ENCODE measurements at regions not wholly inside any gene's neighbourhood (a gene's known extent, or its start where the extent isn't known, plus 50 kb on each side); places are given as distances from the start of the nearest gene placed in this dataset.

DNA sequence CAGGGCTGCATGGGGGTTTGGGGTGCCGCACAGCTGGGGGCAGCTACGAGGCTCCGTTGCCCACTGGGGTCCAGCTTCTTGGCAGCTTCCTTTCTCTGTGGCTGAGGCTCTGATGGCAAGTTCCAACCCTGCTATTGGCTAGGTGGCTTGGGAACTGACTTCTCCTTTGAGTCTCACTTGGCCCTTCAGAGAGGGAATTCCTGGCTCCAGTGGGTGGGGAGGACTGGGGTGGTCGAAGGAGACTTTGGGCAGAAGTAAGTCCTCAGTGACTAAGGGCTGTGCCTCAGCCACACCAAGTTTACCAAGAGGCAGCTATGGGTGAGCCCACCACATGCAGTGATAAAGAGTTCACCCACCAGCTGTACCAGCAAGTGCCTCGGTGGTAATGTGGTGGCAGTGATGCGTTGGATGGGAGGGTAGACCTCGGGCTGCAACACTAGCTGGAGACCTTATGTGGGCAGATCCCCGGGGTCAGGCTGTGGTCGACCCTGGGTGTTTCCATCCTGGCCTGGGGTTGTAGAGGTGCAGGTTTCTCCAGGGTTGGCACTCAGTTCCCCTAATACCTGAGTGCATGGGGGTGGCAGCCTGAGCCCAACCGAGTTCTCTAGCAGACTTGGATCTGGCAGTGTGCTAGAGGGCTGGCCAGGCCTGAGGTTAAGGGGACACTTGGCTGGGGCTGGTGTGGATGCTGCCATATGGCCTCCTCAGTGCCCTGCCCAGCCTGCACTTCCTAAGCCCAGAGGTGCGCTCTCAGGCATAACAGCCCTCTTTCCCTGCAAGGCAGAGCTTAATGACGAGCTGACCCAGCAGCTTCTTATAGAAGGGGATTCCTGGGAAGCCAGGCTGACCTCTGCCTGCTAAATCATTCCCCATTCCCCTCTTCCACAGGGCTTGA, 197.0 kb upstream of the CADM1 start:
- no peaks in the 10 kb centered on the region for H3K79me2 ChIP-seq (replicated peaks; ENCODE audit: insufficient read depth, low read length)
- TF ChIP-seq EZH2 (IDR thresholded peaks at IDR 0.05; ENCODE audit: borderline replicate concordance, insufficient read depth, low read length, poor library complexity, severe bottlenecking) = no peak
- TF ChIP-seq EP300 (conservative IDR thresholded peaks at IDR 0.05; ENCODE audit: poor library complexity, severe bottlenecking) = no peak
- TF ChIP-seq, protein P1, sequence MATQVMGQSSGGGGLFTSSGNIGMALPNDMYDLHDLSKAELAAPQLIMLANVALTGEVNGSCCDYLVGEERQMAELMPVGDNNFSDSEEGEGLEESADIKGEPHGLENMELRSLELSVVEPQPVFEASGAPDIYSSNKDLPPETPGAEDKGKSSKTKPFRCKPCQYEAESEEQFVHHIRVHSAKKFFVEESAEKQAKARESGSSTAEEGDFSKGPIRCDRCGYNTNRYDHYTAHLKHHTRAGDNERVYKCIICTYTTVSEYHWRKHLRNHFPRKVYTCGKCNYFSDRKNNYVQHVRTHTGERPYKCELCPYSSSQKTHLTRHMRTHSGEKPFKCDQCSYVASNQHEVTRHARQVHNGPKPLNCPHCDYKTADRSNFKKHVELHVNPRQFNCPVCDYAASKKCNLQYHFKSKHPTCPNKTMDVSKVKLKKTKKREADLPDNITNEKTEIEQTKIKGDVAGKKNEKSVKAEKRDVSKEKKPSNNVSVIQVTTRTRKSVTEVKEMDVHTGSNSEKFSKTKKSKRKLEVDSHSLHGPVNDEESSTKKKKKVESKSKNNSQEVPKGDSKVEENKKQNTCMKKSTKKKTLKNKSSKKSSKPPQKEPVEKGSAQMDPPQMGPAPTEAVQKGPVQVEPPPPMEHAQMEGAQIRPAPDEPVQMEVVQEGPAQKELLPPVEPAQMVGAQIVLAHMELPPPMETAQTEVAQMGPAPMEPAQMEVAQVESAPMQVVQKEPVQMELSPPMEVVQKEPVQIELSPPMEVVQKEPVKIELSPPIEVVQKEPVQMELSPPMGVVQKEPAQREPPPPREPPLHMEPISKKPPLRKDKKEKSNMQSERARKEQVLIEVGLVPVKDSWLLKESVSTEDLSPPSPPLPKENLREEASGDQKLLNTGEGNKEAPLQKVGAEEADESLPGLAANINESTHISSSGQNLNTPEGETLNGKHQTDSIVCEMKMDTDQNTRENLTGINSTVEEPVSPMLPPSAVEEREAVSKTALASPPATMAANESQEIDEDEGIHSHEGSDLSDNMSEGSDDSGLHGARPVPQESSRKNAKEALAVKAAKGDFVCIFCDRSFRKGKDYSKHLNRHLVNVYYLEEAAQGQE (IDR thresholded peaks at IDR 0.05; ENCODE audit: borderline replicate concordance) = no peak
- TF ChIP-seq SMC3 (conservative IDR thresholded peaks at IDR 0.05; ENCODE audit: poor library complexity) = no peak
- no peak for TF ChIP-seq POLR2AphosphoS5 (IDR thresholded peaks at IDR 0.05)
- TF ChIP-seq CTCF (IDR thresholded peaks at IDR 0.05; ENCODE audit: poor library complexity, severe bottlenecking) = no peak
- no peak for TF ChIP-seq RAD21 (conservative IDR thresholded peaks at IDR 0.05)
- TF ChIP-seq TAF1 (IDR thresholded peaks at IDR 0.05; ENCODE audit: low read depth) = no peak
- TF ChIP-seq MXI1 (conservative IDR thresholded peaks at IDR 0.05; ENCODE audit: poor library complexity, severe bottlenecking) = no peak
- H3K9me2 ChIP-seq (ENCODE audit: insufficient read depth, low read length) = no peaks in the 10 kb centered on the region
- H3K4me2 ChIP-seq (ENCODE audit: low read length) = no peak overlapping the region
- no peaks in the 10 kb centered on the region for H3K9me3 ChIP-seq (ENCODE audit: low read length)
- H3K9ac ChIP-seq (ENCODE audit: low read length) = no peak overlapping the region
- H2AFZ ChIP-seq (ENCODE audit: low read depth, low read length) = no peak overlapping the region
- no peak overlapping the region for H3K27ac ChIP-seq (ENCODE audit: low read length)
- H3K4me3 ChIP-seq (ENCODE audit: low read length) = no peak overlapping the region
- H3K36me3 ChIP-seq (ENCODE audit: insufficient read depth, low read length) = no peaks in the 10 kb centered on the region
- H3K27me3 ChIP-seq (ENCODE audit: insufficient read depth, low read depth, low read length) = no peaks in the 10 kb centered on the region
- H3F3A ChIP-seq (ENCODE audit: insufficient read depth, low read length, poor library complexity, severe bottlenecking) = no peaks in the 10 kb centered on the region
- no peaks in the 10 kb centered on the region for H4K20me1 ChIP-seq (ENCODE audit: insufficient read depth)

GRCh38 chr11:115700496-115700895, 196.3 kb upstream of the CADM1 start:
- no peaks in the 10 kb centered on the region for H4K20me1 ChIP-seq (ENCODE audit: insufficient read depth)
- no peak overlapping the region for H3K4me2 ChIP-seq (ENCODE audit: low read length)
- no peak overlapping the region for H3K27ac ChIP-seq (ENCODE audit: low read length)

More at GRCh38 chr11:115700496-115700895, 196.3 kb upstream of the CADM1 start:
- Histone ChIP-seq H3K9me3 (ENCODE audit: low read length) (no peaks in the 10 kb centered on the region), H3K4me3 (ENCODE audit: low read length) (no peak overlapping the region), H3F3A (ENCODE audit: insufficient read depth, low read length, poor library complexity, severe bottlenecking) (no peaks in the 10 kb centered on the region), H3K9ac (ENCODE audit: low read length) (no peak overlapping the region), H3K9me2 (ENCODE audit: insufficient read depth, low read length) (no peaks in the 10 kb centered on the region), H3K79me2 (replicated peaks; ENCODE audit: insufficient read depth, low read length) (no peaks in the 10 kb centered on the region), H3K27me3 (ENCODE audit: insufficient read depth, low read depth, low read length) (no peaks in the 10 kb centered on the region), H3K36me3 (ENCODE audit: insufficient read depth, low read length) (no peaks in the 10 kb centered on the region), H2AFZ (ENCODE audit: low read depth, low read length) (no peak overlapping the region)
- TF ChIP-seq CTCF (IDR thresholded peaks at IDR 0.05; ENCODE audit: poor library complexity, severe bottlenecking) (no peak), POLR2AphosphoS5 (IDR thresholded peaks at IDR 0.05) (no peak), TAF1 (IDR thresholded peaks at IDR 0.05; ENCODE audit: low read depth) (no peak), RAD21 (conservative IDR thresholded peaks at IDR 0.05) (no peak), MXI1 (conservative IDR thresholded peaks at IDR 0.05; ENCODE audit: poor library complexity, severe bottlenecking) (no peak), SMC3 (conservative IDR thresholded peaks at IDR 0.05; ENCODE audit: poor library complexity) (no peak), EZH2 (IDR thresholded peaks at IDR 0.05; ENCODE audit: borderline replicate concordance, insufficient read depth, low read length, poor library complexity, severe bottlenecking) (no peak), EP300 (conservative IDR thresholded peaks at IDR 0.05; ENCODE audit: poor library complexity, severe bottlenecking) (no peak)
- TF ChIP-seq, protein P1 (IDR thresholded peaks at IDR 0.05; ENCODE audit: borderline replicate concordance) = no peak

All from neural cell (in vitro differentiated cells).